GM12875 (cell line): ENCODE measurements at regions not wholly inside any gene's neighbourhood (a gene's known extent, or its start where the extent isn't known, plus 50 kb on each side); places are given as distances from the start of the nearest gene placed in this dataset.
A peak's percentile ranks its signal among the peaks of the same experiment; 100 is the strongest.

ENCODE experiments used
- H3K4me3 ChIP-seq: one replicate; pipeline ENCODE4 v1.5.1; 2011; ENCODE audit warnings: low read depth, low read length, control low read depth
- CTCF ChIP-seq: IDR thresholded peaks from 2 replicates; pipeline ENCODE4 v1.5.1; 2011; ENCODE audit warnings: low read depth, mild to moderate bottlenecking, control low read depth, inconsistent platforms, low read length, moderate library complexity, borderline replicate concordance; ENCODE audit not compliant: insufficient read depth

- TF ChIP-seq CTCF: no peak
- H3K4me3 ChIP-seq: no peak overlapping the region
Observed at GRCh38 chr1:10906866-10907519, 105.5 kb upstream of the TARDBP start.

GRCh38 chr1:10908266-10908665 is 104.2 kb upstream of the TARDBP start:
- TF ChIP-seq CTCF: no peak
- no peak overlapping the region for H3K4me3 ChIP-seq

GRCh38 chr1:10909697-10910680 is 102.5 kb upstream of the TARDBP start:
- TF ChIP-seq CTCF: peak; percentile 85
- no peak overlapping the region for H3K4me3 ChIP-seq

- TF ChIP-seq CTCF: no peak
- H3K4me3 ChIP-seq: no peak overlapping the region
Observed at GRCh38 chr1:10910681-10911489, 101.6 kb upstream of the TARDBP start.

- TF ChIP-seq CTCF: no peak
- H3K4me3 ChIP-seq: no peak overlapping the region
Observed at GRCh38 chr1:10911490-10912166, 100.8 kb upstream of the TARDBP start.

- H3K4me3 ChIP-seq: no peak overlapping the region
- TF ChIP-seq CTCF: no peak
Observed at GRCh38 chr1:10912441-10912840, 100.0 kb upstream of the TARDBP start.
